Activated naive CD4-positive, alpha-beta T cell treated with anti-CD3 and anti-CD28 coated beads for 36 hours (primary cell): ENCODE measurements at regions not wholly inside any gene's neighbourhood (a gene's known extent, or its start where the extent isn't known, plus 50 kb on each side); places are given as distances from the start of the nearest gene placed in this dataset.
"Not testable (repeated sequence)": the region's sequence is repeated elsewhere in the genome, so short reads cannot be mapped to it uniquely, and the experiment has no call there.

ENCODE experiments used
- CTCF ChIA-PET: fragments of 350-600 bp; sonication (Branson Sonifier 250); formaldehyde crosslinking; loops from one replicate; lab custom pipeline; 2021; ENCODE audit warnings: antibody characterized with exemption; lab: Charles Lee
- DNase-seq: peaks from one replicate; pipeline ENCODE4 v3.0.0-alpha.2; 2020
- H3K27ac Mint-ChIP-seq: one replicate; pipeline ENCODE4 v1.8.0; 2021; ENCODE audit warnings: mild to moderate bottlenecking, mixed read lengths
- H3K27me3 Mint-ChIP-seq: one replicate; pipeline ENCODE4 v1.8.0; 2021; ENCODE audit warnings: low read depth, mixed read lengths
- H3K36me3 Mint-ChIP-seq: one replicate; pipeline ENCODE4 v1.8.0; 2021; ENCODE audit warnings: low read depth, mixed read lengths
- H3K4me1 Mint-ChIP-seq: one replicate; pipeline ENCODE4 v1.8.0; 2021; ENCODE audit warnings: low read depth, mixed read lengths
- H3K4me3 Mint-ChIP-seq: one replicate; pipeline ENCODE4 v1.8.0; 2021; ENCODE audit warnings: mild to moderate bottlenecking, moderate library complexity, mixed read lengths
- H3K9me3 Mint-ChIP-seq: one replicate; pipeline ENCODE4 v1.8.0; 2021; ENCODE audit warnings: mixed read lengths
- intact Hi-C: fragments of 100-400 bp; cut with micrococcal nuclease; formaldehyde crosslinking; loops from one replicate; pipeline ENCODE4 v1.15.1; 2023

DNA sequence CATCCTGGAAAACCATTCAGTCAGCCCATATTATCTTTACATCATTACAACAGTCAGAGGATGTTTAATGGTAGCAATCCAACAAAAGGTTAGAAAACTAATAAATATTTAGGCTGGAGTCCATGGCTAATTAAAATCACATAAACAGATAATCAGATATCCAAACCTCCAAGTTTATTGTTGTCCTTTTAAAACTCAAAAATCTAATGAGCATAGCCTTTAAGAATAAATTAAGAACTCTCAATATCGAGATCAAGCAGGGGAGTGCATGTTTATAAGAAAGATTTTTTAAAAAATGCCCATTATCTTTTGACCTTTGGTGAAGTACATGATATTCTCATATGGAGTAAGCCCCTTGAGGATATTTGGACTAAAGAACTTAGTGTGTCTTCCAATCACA is 842.9 kb upstream of the SEMA6A start:
- Mint-ChIP-seq H3K27ac (no peak overlapping the region), H3K36me3 (no peaks in the 10 kb centered on the region), H3K27me3 (no peaks in the 10 kb centered on the region), H3K9me3 (peaks cover 3% of the 10 kb centered on the region), H3K4me3 (no peak overlapping the region), H3K4me1 (no peaks in the 10 kb centered on the region)
- CTCF ChIA-PET, result no interaction called here
- intact Hi-C loops, result no loop called here
- no peak for DNase-seq

DNA sequence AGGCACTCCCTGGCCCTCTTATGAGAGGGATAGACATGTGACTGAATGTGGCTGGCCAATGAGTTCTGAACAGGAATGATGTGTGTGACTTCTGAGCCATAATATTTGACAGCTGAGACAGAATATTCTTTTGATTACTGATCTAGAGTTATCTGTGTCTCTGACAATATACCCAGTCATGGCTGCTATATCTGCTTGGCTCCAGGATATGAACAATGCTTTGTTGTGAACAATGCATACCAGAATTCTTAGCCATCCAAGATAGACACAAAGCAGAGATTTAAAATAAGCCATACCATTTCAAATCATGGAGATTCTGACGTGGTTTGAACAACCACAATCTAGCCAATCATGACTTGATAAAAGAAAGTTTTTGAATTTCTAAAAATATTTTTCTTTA is 840.3 kb upstream of the SEMA6A start:
- Mint-ChIP-seq H3K36me3 (no peaks in the 10 kb centered on the region), H3K4me1 (no peaks in the 10 kb centered on the region), H3K27ac (no peak overlapping the region), H3K9me3 (no peaks in the 10 kb centered on the region), H3K27me3 (no peaks in the 10 kb centered on the region), H3K4me3 (no peak overlapping the region)
- no peak for DNase-seq
- intact Hi-C loops, result no loop called here
- CTCF ChIA-PET, result no interaction called here

DNA sequence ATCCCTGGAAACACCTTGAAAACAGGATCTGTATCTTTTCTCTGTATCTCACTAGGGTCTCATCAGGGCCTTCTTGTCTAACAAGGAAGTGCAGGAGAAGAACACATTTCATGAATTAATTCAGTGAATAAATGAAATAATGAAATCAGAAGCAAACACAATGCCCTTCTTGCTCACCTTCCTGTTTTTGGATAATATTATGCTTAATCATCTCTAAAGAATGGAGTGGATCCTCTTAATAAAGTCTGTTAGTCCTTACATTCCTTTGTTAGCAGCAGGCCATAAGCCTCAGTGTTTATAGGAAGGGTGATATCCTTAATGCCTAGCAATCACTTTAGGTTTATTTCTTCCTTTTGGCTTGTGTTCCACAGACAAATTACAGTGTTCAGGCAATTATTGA is 837.1 kb upstream of the SEMA6A start:
- intact Hi-C loops, result no loop called here
- DNase-seq, result no peak
- Mint-ChIP-seq H3K27ac (no peak overlapping the region), H3K4me3 (no peak overlapping the region), H3K9me3 (peaks cover 1% of the 10 kb centered on the region), H3K27me3 (no peaks in the 10 kb centered on the region), H3K36me3 (no peaks in the 10 kb centered on the region), H3K4me1 (no peaks in the 10 kb centered on the region)
- CTCF ChIA-PET, result no interaction called here

DNA sequence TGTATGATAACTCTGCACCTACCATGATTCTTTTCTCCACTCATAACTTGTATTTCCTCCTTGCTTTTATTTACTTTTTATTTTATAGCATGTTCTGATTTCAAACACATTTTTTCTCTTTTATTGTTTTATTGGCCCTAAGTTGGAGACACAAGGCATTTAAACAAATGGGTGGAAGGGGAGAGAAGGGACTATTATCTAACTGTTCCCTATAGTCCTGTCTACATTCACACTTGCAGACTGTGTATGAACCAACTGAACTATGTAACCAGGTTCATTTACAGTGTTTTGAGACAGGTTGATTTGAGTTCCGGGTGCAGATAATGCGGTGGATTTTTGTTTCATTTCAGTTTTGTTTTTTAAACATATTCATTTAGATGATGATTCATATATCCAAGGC is 830.6 kb upstream of the SEMA6A start:
- no peak overlapping the region for H3K27ac Mint-ChIP-seq
- H3K9me3 Mint-ChIP-seq, result peaks cover 1% of the 10 kb centered on the region
- no peaks in the 10 kb centered on the region for H3K4me1 Mint-ChIP-seq
- intact Hi-C loops, result no loop called here
- DNase-seq, result no peak
- no peak overlapping the region for H3K4me3 Mint-ChIP-seq
- no peaks in the 10 kb centered on the region for H3K36me3 Mint-ChIP-seq
- CTCF ChIA-PET, result no interaction called here
- no peaks in the 10 kb centered on the region for H3K27me3 Mint-ChIP-seq

DNA sequence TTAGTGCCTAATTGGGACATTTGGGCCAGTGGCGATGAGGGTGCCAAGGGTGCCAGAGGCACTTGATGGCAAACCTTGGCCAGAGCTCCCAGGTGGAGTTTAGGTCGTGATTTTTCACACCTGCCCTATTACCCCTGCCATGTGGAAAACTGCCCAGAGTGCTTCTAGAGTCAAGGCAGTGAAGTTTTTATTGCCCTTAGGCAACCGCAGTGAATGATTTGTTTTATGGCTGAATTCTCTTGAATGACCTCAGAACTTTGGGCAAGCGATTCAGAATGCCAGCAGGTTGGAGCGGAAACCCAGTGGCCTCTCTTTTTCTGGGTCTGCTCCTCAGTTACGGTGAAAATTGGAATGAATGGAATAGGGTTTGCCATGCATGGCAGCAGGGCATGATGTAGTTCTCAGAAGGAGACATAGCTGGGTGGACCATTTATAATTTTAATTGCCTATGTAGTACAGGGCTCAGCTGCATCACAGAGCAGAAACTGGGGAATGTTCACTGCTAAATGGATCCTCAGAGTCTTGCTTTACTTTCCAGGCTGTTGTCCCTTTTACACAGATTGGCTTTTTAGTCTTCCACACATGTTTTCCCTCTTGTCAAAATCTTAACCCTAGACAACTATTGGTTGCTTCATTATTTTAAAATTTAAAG is 820.0 kb upstream of the SEMA6A start:
- CTCF ChIA-PET, result no interaction called here
- no peaks in the 10 kb centered on the region for H3K4me1 Mint-ChIP-seq
- H3K4me3 Mint-ChIP-seq, result no peak overlapping the region
- intact Hi-C loops, result no loop called here
- H3K27ac Mint-ChIP-seq, result no peak overlapping the region
- H3K36me3 Mint-ChIP-seq, result no peaks in the 10 kb centered on the region
- DNase-seq, result no peak
- H3K9me3 Mint-ChIP-seq, result no peaks in the 10 kb centered on the region
- H3K27me3 Mint-ChIP-seq, result no peaks in the 10 kb centered on the region

- Mint-ChIP-seq H3K9me3 (no peaks in the 10 kb centered on the region), H3K27me3 (no peaks in the 10 kb centered on the region), H3K4me1 (no peaks in the 10 kb centered on the region), H3K27ac (no peak overlapping the region), H3K4me3 (no peak overlapping the region), H3K36me3 (no peaks in the 10 kb centered on the region)
- DNase-seq, result no peak
- intact Hi-C loops, result no loop called here
- CTCF ChIA-PET, result no interaction called here
These were observed 818.5 kb upstream of the SEMA6A start for GRCh38 chr5:117393125-117393524.

GRCh38 chr5:117380316-117380715 is 805.7 kb upstream of the SEMA6A start:
- Mint-ChIP-seq H3K4me1 (no peaks in the 10 kb centered on the region), H3K27ac (no peak overlapping the region), H3K4me3 (no peak overlapping the region), H3K27me3 (no peaks in the 10 kb centered on the region), H3K9me3 (peaks cover 5% of the 10 kb centered on the region), H3K36me3 (no peaks in the 10 kb centered on the region)
- CTCF ChIA-PET, result no interaction called here
- intact Hi-C loops, result no loop called here
- no peak for DNase-seq

DNA sequence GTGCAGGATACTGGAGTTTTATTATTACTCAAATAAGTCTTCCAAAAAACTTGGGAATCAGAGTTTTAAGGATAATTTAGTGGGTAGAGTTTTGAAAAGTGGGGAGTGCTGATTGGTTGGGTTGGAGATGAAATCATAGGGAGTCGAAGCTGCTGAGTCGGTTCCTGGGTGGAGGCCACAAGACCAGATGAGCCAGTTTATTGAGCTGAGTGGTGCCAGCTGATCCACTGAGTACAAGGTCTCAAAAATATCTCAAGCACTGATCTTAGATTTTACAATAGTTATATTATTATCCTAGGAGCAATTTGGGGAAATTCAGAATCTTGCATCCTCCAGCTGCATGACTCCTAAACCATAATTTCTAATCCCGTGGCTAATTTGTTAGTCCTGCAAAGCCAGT is 804.9 kb upstream of the SEMA6A start:
- DNase-seq, result no peak
- CTCF ChIA-PET, result no interaction called here
- H3K4me1 Mint-ChIP-seq, result no peaks in the 10 kb centered on the region
- H3K9me3 Mint-ChIP-seq, result peaks cover 5% of the 10 kb centered on the region
- H3K36me3 Mint-ChIP-seq, result no peaks in the 10 kb centered on the region
- no peak overlapping the region for H3K27ac Mint-ChIP-seq
- no peaks in the 10 kb centered on the region for H3K27me3 Mint-ChIP-seq
- intact Hi-C loops, result no loop called here
- H3K4me3 Mint-ChIP-seq, result no peak overlapping the region

DNA sequence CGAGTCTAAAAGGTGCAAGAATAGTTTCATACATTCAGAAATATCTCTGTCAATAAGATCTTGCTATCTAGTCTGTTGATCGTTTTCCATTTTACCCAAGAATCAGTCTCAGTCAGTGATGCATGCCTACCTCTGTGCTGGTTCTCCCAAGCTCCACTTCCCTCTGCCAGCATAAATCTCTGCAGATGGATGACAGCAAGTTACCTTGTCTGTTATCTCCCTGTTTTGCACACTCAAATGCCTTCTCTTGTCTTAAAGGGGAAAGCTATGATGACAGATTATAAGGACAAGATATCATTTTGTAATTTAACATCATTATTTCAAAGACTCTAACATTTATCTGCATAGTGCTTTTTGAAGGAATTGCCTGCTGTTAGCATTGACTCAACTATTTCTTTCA is 802.1 kb upstream of the SEMA6A start:
- Mint-ChIP-seq H3K27ac (no peak overlapping the region), H3K36me3 (no peaks in the 10 kb centered on the region), H3K9me3 (no peaks in the 10 kb centered on the region), H3K4me1 (no peaks in the 10 kb centered on the region), H3K4me3 (no peak overlapping the region), H3K27me3 (no peaks in the 10 kb centered on the region)
- intact Hi-C loops, result no loop called here
- CTCF ChIA-PET, result no interaction called here
- no peak for DNase-seq

- no peak overlapping the region for H3K27ac Mint-ChIP-seq
- H3K9me3 Mint-ChIP-seq, result peaks cover 4% of the 10 kb centered on the region
- H3K4me1 Mint-ChIP-seq, result no peaks in the 10 kb centered on the region
- H3K27me3 Mint-ChIP-seq, result no peaks in the 10 kb centered on the region
- no peaks in the 10 kb centered on the region for H3K36me3 Mint-ChIP-seq
- no peak for DNase-seq
- no peak overlapping the region for H3K4me3 Mint-ChIP-seq
- CTCF ChIA-PET, result no interaction called here
- intact Hi-C loops, result no loop called here
These were observed 785.3 kb upstream of the SEMA6A start for GRCh38 chr5:117359895-117360294.

DNA sequence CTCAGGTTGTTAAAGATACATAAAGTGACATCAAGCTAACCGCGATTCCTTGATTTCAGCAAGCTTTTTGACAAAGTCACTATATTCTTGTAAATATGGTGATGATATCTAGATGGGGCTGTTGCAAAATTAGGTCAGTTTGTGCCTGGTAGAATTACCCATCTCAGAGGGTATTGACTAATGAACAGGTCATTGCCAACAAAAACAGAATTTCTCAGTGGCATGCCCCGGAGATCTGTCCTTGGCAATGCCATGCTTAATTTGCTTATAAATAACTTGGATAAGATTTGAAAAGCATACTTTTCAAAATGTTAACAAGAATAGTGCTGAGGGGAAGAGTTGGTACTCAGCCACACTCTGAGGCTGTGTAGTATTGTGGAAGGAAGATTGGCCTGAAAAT is 783.3 kb upstream of the SEMA6A start:
- CTCF ChIA-PET, result no interaction called here
- intact Hi-C loops, result no loop called here
- H3K4me3 Mint-ChIP-seq, result no peak overlapping the region
- no peaks in the 10 kb centered on the region for H3K27me3 Mint-ChIP-seq
- no peaks in the 10 kb centered on the region for H3K4me1 Mint-ChIP-seq
- H3K36me3 Mint-ChIP-seq, result no peaks in the 10 kb centered on the region
- DNase-seq, result no peak
- H3K27ac Mint-ChIP-seq, result no peak overlapping the region
- H3K9me3 Mint-ChIP-seq, result peaks cover 4% of the 10 kb centered on the region

GRCh38 chr5:117347280-117347679 is 772.7 kb upstream of the SEMA6A start:
- no peaks in the 10 kb centered on the region for H3K9me3 Mint-ChIP-seq
- no peaks in the 10 kb centered on the region for H3K27me3 Mint-ChIP-seq
- no peak overlapping the region for H3K27ac Mint-ChIP-seq
- no peak overlapping the region for H3K4me3 Mint-ChIP-seq
- H3K4me1 Mint-ChIP-seq, result no peaks in the 10 kb centered on the region
- DNase-seq, result no peak
- intact Hi-C loops, result no loop called here
- no peaks in the 10 kb centered on the region for H3K36me3 Mint-ChIP-seq
- CTCF ChIA-PET, result no interaction called here

DNA sequence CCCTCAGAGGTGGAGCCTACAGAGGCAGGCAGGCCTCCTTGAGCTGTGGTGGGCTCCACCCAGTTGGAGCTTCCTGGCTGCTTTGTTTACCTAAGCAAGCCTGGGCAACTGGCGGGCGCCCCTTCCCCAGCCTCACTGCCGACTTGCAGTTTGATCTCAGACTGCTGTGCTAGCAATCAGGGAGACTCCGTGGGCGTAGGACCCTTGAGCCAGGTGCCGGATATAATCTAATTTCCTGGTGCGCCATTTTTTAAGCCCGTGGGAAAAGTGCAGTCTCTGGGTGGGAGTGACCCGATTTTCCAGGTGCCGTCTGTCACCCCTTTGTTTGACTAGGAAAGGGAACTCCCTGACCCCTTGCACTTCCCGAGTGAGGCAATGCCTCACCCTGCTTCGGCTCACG is 769.1 kb upstream of the SEMA6A start:
- CTCF ChIA-PET, H3K27me3 Mint-ChIP-seq, H3K36me3 Mint-ChIP-seq, intact Hi-C loops, H3K4me1 Mint-ChIP-seq, H3K9me3 Mint-ChIP-seq, H3K27ac Mint-ChIP-seq, DNase-seq, H3K4me3 Mint-ChIP-seq: not testable (repeated sequence)
